Cardiac septum (tissue), 1 donor: ENCODE measurements at regions not wholly inside any gene's neighbourhood (a gene's known extent, or its start where the extent isn't known, plus 50 kb on each side); places are given as distances from the start of the nearest gene placed in this dataset.
"Not testable (repeated sequence)": the region's sequence is repeated elsewhere in the genome, so short reads cannot be mapped to it uniquely, and the experiment has no call there.

Experiments
- DNase-seq: peaks from one replicate; pipeline ENCODE4 v3.0.0-alpha.2; 2020; ENCODE audit warnings: low spot score
- intact Hi-C: fragments of 100-400 bp; cut with DNase I; formaldehyde crosslinking; loops from one replicate; pipeline ENCODE4 v1.14.0; 2022
- donor health status: DM: no; HTN: no; CAD: no.

- intact Hi-C loops, result loop anchor here (5.0 to 10.0 kb wide), 5 partner anchors 146 to 692 kb away; partner anchors contain the start of gene CHIC2
These were observed 115.2 kb upstream of the LNX1 start for GRCh38 chr4:53706422-53707032.

GRCh38 chr4:53705972-53706371 lies 114.7 kb upstream of the LNX1 start:
- DNase-seq, result no peak
- intact Hi-C loops, result loop anchor here (5.0 to 10.0 kb wide), 5 partner anchors 146 to 691 kb away; partner anchors contain the start of gene CHIC2

More at GRCh38 chr4:53706422-53707032, 115.2 kb upstream of the LNX1 start:
- no peak for DNase-seq

- intact Hi-C loops, result loop anchor here (5.0 to 10.0 kb wide), 5 partner anchors 147 to 690 kb away; partner anchors contain the start of gene CHIC2
These were observed 114.0 kb upstream of the LNX1 start for GRCh38 chr4:53705151-53705764.

DNA sequence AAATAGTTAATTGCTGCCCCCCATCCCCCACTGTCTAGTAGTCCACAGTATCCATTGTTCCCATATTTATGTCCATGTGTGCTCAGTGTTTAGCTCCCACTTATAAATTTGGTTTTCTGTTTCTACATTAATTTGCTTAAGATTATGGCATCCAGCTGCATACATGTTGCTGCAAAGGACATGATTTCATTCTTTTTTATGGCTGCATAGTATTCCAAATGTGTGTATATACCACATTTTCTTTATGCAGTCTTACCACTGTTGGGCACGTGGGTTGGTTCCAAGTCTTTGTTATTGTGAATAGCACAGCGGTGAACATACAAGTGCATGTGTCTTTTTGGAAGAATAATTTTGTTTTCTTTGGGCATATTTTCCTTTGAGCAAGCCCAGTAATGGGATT lies 113.0 kb upstream of the LNX1 start:
- intact Hi-C loops, result loop anchor here (5.0 to 10.0 kb wide), 4 partner anchors 197 to 690 kb away; partner anchors contain the start of genes CHIC2 and PDGFRA
- no peak for DNase-seq

More at GRCh38 chr4:53705151-53705764, 114.0 kb upstream of the LNX1 start:
- no peak for DNase-seq

GRCh38 chr4:53703267-53703655 lies 112.0 kb upstream of the LNX1 start:
- intact Hi-C loops, result loop anchor here (5.0 to 10.0 kb wide), 4 partner anchors 196 to 688 kb away; partner anchors contain the start of genes CHIC2 and PDGFRA
- DNase-seq, result no peak

DNA sequence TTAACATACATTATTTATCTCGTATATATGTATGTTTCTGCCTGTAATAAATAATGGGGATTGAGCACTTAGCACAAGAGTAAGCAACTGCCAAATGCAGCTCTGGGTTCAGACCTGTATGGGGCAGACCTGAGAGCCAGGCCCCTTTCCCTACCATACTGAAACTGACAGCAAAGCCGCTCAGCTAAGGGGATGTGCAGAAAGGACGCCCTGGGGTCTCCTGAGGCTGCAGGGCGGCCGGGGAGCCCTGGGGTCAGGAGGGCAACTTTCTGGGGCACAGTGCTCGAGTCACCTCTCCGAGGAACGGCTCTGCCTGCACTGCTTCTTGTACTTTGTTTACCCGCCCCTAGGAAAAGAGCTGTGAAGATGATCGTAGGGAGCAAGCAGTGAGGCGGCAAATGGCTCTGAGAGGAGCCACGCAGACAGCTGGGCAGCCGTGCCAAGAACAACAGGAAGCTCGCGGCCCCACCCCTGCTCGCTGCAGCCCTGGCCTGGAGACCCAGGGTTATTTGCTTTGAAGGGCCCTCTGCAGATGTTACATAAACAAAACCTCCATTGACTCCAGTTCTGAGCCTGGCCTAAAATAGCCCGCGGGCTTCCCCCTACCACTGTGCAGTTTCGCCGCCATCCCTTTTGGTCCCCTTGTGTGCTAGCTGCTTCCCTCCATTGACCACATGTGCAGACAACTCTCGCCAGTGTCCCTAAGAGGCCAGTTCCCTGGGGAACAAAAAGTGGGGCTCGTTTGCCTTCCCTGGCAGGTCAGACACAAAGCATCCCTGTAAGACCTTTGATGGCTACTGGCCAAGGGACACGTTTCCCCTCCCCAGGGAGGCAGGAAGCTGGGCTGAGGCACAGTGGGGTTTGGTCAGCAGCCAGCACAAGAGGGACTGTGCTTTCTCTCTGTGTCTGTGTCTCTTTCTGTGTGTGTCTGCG lies 111.3 kb upstream of the LNX1 start:
- peak; percentile 85 for DNase-seq
- intact Hi-C loops, result loop anchor here (5.0 to 10.0 kb wide), 4 partner anchors 195 to 688 kb away; partner anchors contain the start of genes CHIC2 and PDGFRA

DNA sequence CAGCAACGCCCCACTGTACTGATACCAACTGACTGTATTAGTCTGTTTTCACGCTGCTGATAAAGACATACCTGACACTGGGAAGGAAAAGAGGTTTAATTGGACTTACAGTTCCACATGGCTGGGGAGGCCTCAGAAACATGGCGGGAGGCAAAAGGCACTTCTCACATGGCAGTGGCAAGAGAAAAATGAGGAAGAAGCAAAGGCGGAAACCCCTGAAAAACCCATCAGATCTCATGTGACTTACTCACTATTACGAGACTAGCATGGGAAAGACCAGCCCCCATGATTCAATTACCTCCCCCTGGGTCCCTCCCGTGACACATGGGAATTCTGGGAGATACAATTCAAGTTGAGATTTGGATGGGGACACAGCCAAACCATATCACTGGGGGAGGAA lies 110.0 kb upstream of the LNX1 start:
- intact Hi-C loops, result loop anchor here (5.0 to 10.0 kb wide), 4 partner anchors 194 to 686 kb away; partner anchors contain the start of genes CHIC2 and PDGFRA

GRCh38 chr4:53699310-53699709 lies 108.0 kb upstream of the LNX1 start:
- intact Hi-C loops, DNase-seq: not testable (repeated sequence)

More for the DNA sequence above, 110.0 kb upstream of the LNX1 start:
- not testable (repeated sequence) for DNase-seq

- intact Hi-C loops, result no loop called here
These were observed 105.9 kb upstream of the LNX1 start for GRCh38 chr4:53697016-53697685.

GRCh38 chr4:53695540-53696463 lies 104.5 kb upstream of the LNX1 start:
- intact Hi-C loops, result no loop called here
- no peak for DNase-seq

More at GRCh38 chr4:53697016-53697685, 105.9 kb upstream of the LNX1 start:
- no peak for DNase-seq

DNA sequence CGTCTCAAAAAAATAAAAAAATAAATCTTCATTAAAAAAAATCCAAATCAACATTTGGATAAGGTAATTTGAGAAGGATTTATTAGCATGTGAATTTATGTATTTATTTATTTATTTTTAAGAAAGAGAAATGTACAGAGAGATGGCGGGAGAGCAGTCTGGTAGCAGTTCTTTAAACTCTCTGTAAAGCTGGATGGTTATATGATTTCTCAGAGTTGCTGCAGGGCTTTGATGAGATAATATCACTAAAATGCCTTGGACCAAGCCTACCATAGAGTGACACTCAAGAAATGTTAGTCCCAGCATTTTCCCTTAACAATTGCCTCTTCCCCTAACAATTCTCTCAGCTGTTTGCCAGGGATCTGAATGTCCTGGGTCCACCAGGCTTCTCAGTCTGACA lies 103.4 kb upstream of the LNX1 start:
- intact Hi-C loops, result no loop called here
- no peak for DNase-seq

GRCh38 chr4:53693909-53694308 lies 102.6 kb upstream of the LNX1 start:
- intact Hi-C loops, result no loop called here
- DNase-seq, result no peak

GRCh38 chr4:53693408-53693807 lies 102.1 kb upstream of the LNX1 start:
- DNase-seq, result no peak
- intact Hi-C loops, result no loop called here

GRCh38 chr4:53688186-53688790 lies 97.0 kb upstream of the LNX1 start:
- no peak for DNase-seq

DNA sequence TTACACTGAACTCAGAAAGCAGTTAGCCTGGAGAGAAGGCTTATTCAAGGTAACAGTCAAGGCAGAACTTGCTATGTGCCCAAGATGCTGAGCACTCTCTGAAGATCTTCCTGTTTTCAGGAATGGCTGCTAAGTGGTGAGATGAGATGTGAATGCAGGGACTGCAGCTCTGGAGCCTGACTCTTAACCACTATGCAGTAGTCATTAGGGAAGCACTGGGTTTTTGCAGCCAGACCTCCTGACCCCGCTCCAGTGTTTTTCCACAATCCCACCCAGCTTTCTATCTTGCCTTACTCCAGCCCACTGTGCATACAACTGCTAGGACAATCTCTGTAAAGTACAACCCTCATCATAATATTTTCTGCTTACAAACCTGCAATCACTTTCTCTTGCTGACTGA lies 95.2 kb upstream of the LNX1 start:
- intact Hi-C loops, result no loop called here
- DNase-seq, result no peak

More at GRCh38 chr4:53688186-53688790, 97.0 kb upstream of the LNX1 start:
- intact Hi-C loops, result no loop called here

- no peak for DNase-seq
- intact Hi-C loops, result no loop called here
These were observed 93.1 kb upstream of the LNX1 start for GRCh38 chr4:53684136-53685130.
